ENCODE measurements at regions not wholly inside any gene's neighbourhood (a gene's known extent, or its start where the extent isn't known, plus 50 kb on each side); places are given as distances from the start of the nearest gene placed in this dataset.

- TF ChIP-seq CTCF (CRISPR knock-in tag; IDR thresholded peaks at IDR 0.05) (no peak), EZH2 (conservative IDR thresholded peaks at IDR 0.05; ENCODE audit: low read depth, low read length) (no peak), E2F2 (CRISPR knock-in tag; IDR thresholded peaks at IDR 0.05; ENCODE audit: borderline replicate concordance) (no peak), CEBPB (IDR thresholded peaks at IDR 0.05; ENCODE audit: borderline replicate concordance, low read depth, low read length) (no peak), MAZ (IDR thresholded peaks at IDR 0.05; ENCODE audit: borderline replicate concordance, low read depth, low read length) (no peak), MAZ (CRISPR knock-in tag; IDR thresholded peaks at IDR 0.05; ENCODE audit: low read depth) (no peak), SIN3B (IDR thresholded peaks at IDR 0.05; ENCODE audit: low read length) (no peak), ZBTB7B (CRISPR knock-in tag; IDR thresholded peaks at IDR 0.05) (no peak), ZZZ3 (CRISPR knock-in tag; IDR thresholded peaks at IDR 0.05; ENCODE audit: borderline replicate concordance) (no peak), THRA (CRISPR knock-in tag; IDR thresholded peaks at IDR 0.05; ENCODE audit: borderline replicate concordance) (no peak), NFRKB (IDR thresholded peaks at IDR 0.05) (no peak), TAF1 (CRISPR knock-in tag; IDR thresholded peaks at IDR 0.05) (no peak), ATM (IDR thresholded peaks at IDR 0.05; ENCODE audit: borderline replicate concordance) (no peak)
These were observed 722.6 kb downstream of the TLE4 start for GRCh38 chr9:80294318-80294717.
